ENCODE measurements at regions not wholly inside any gene's neighbourhood (a gene's known extent, or its start where the extent isn't known, plus 50 kb on each side); places are given as distances from the start of the nearest gene placed in this dataset.

- TF ChIP-seq, protein P1, sequence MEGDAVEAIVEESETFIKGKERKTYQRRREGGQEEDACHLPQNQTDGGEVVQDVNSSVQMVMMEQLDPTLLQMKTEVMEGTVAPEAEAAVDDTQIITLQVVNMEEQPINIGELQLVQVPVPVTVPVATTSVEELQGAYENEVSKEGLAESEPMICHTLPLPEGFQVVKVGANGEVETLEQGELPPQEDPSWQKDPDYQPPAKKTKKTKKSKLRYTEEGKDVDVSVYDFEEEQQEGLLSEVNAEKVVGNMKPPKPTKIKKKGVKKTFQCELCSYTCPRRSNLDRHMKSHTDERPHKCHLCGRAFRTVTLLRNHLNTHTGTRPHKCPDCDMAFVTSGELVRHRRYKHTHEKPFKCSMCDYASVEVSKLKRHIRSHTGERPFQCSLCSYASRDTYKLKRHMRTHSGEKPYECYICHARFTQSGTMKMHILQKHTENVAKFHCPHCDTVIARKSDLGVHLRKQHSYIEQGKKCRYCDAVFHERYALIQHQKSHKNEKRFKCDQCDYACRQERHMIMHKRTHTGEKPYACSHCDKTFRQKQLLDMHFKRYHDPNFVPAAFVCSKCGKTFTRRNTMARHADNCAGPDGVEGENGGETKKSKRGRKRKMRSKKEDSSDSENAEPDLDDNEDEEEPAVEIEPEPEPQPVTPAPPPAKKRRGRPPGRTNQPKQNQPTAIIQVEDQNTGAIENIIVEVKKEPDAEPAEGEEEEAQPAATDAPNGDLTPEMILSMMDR (IDR thresholded peaks at IDR 0.05; ENCODE audit: insufficient read depth, low read length, poor library complexity, severe bottlenecking) = no peak
- TF ChIP-seq EZH2phosphoT487 (conservative IDR thresholded peaks at IDR 0.05; ENCODE audit: low read length) = no peak
These were observed 955.4 kb upstream of the POU3F3 start for GRCh38 chr2:103898561-103898960.
